SK-N-SH (cell line): ENCODE measurements at regions not wholly inside any gene's neighbourhood (a gene's known extent, or its start where the extent isn't known, plus 50 kb on each side); places are given as distances from the start of the nearest gene placed in this dataset.

Source experiments
- CTCF ChIA-PET: fragments of 300-600, 350-600 bp; formaldehyde crosslinking; extraction: SDS; loops from one replicate; lab custom pipeline; 2021; lab: Yijun Ruan, JAX
- POLR2A ChIA-PET: fragments of 350-600 bp; sonication (Branson Sonifier 250); formaldehyde crosslinking; extraction: SDS; loops from one replicate; lab custom pipeline; 2020; ENCODE audit warnings: antibody characterized with exemption, inconsistent platforms; lab: Yijun Ruan, JAX
- DNase-seq: peaks from one replicate; pipeline ENCODE4 v3.0.0; 2012
- H2AFZ ChIP-seq: fragments of 200-600 bp; sonication (generic); 2 replicates; pipeline ENCODE4 v1.8.1; 2016; ENCODE audit warnings: antibody characterized with exemption, mild to moderate bottlenecking, low read depth
- H3F3A ChIP-seq: fragments of 200-600 bp; sonication (generic); replicated peaks from 2 replicates; pipeline ENCODE3; 2016; ENCODE audit warnings: antibody characterized with exemption, mild to moderate bottlenecking; ENCODE audit not compliant: insufficient read depth
- H3K27ac ChIP-seq, 2 experiments: fragments of 200-500 bp in 1 of 2; fragments of 200-600 bp in 1 of 2; sonication (Bioruptor generic) in 1 of 2; sonication (generic), shearing (Covaris generic) in 1 of 2; 2 replicates each; pipeline versions ENCODE4 v1.5.1 to v1.6.1; 2014 to 2016; ENCODE audit warnings: low read depth in 2 of 2, inconsistent platforms in 1 of 2, low read length in 1 of 2, mild to moderate bottlenecking in 1 of 2, mixed read lengths in 1 of 2
- H3K27me3 ChIP-seq: fragments of 200-600 bp; sonication (generic), shearing (Covaris generic); 2 replicates; pipeline ENCODE4 v1.6.1; 2016; ENCODE audit warnings: mixed run types; ENCODE audit not compliant: insufficient read depth
- H3K36me3 ChIP-seq, 2 experiments: fragments of 200-500 bp in 1 of 2; fragments of 200-600 bp in 1 of 2; sonication (Bioruptor generic) in 1 of 2; sonication (generic) in 1 of 2; replicated peaks in 1 of 2; 2 replicates each; pipeline versions ENCODE3 to v1.5.1; 2014 to 2016; ENCODE audit warnings: low read length in 1 of 2, mild to moderate bottlenecking in 1 of 2; ENCODE audit not compliant: insufficient read depth in 2 of 2, control insufficient read depth in 1 of 2
- H3K4me1 ChIP-seq, 2 experiments: fragments of 200-500 bp in 1 of 2; fragments of 200-600 bp in 1 of 2; sonication (Bioruptor generic) in 1 of 2; sonication (generic), shearing (Covaris generic) in 1 of 2; 2 replicates each; pipeline versions ENCODE4 v1.5.1 to v1.6.1; 2014 to 2016; ENCODE audit warnings: low read depth in 1 of 2, low read length in 1 of 2, mixed run types in 1 of 2; ENCODE audit not compliant: insufficient read depth in 2 of 2, control insufficient read depth in 1 of 2
- H3K4me2 ChIP-seq: fragments of 200-600 bp; sonication (generic), shearing (Covaris generic); 2 replicates; pipeline ENCODE4 v1.6.1; 2017; ENCODE audit warnings: mixed run types
- H3K4me3 ChIP-seq, 2 experiments: fragments of 200-500 bp in 1 of 2; fragments of 200-600 bp in 1 of 2; sonication (Bioruptor generic) in 1 of 2; sonication (generic), shearing (Covaris generic) in 1 of 2; 2 replicates each; pipeline versions ENCODE4 v1.5.1 to v1.8.1; 2014 to 2016; ENCODE audit warnings: low read depth in 2 of 2, inconsistent platforms in 1 of 2, low read length in 1 of 2, mild to moderate bottlenecking in 1 of 2, mixed read lengths in 1 of 2, moderate library complexity in 1 of 2
- H3K79me2 ChIP-seq: fragments of 200-600 bp; sonication (generic); 2 replicates; pipeline ENCODE4 v1.8.1; 2017; ENCODE audit warnings: mild to moderate bottlenecking; ENCODE audit not compliant: insufficient read depth
- H3K9ac ChIP-seq: fragments of 200-600 bp; sonication (generic); 2 replicates; pipeline ENCODE4 v1.6.1; 2017; ENCODE audit warnings: mixed run types
- H3K9me2 ChIP-seq: fragments of 200-600 bp; sonication (generic); 2 replicates; pipeline ENCODE4 v1.6.1; 2017; ENCODE audit warnings: mixed run types
- H3K9me3 ChIP-seq: fragments of 200-600 bp; sonication (generic); 2 replicates; pipeline ENCODE4 v1.6.1; 2017; ENCODE audit warnings: mixed run types, mild to moderate bottlenecking, moderate library complexity
- H4K20me1 ChIP-seq: fragments of 200-600 bp; sonication (generic); 2 replicates; pipeline ENCODE4 v1.6.1; 2017; ENCODE audit warnings: mild to moderate bottlenecking, mixed run types; ENCODE audit not compliant: insufficient read depth
- CHD2 ChIP-seq: fragments of 150-350 bp; IDR thresholded peaks from 2 replicates; pipeline ENCODE4 v1.6.1; 2018; ENCODE audit warnings: low read length; ENCODE audit not compliant: partially characterized antibody
- ELF1 ChIP-seq: IDR thresholded peaks from 2 replicates; pipeline ENCODE4 v1.4.0; 2012
- EP300 ChIP-seq, 2 experiments: IDR thresholded peaks; 2 replicates each; pipeline versions ENCODE4 v1.4.0 to v1.6.1; 2012; ENCODE audit warnings: borderline replicate concordance in 1 of 2, low read depth in 1 of 2, low read length in 1 of 2
- EZH2phosphoT487 ChIP-seq: fragments of 200-600 bp; sonication (generic); IDR thresholded peaks from 2 replicates; pipeline ENCODE4 v1.6.1; 2017; ENCODE audit warnings: low read depth, mixed run types, mild to moderate bottlenecking, antibody characterized with exemption, moderate library complexity, borderline replicate concordance
- FOSL2 ChIP-seq: IDR thresholded peaks from 2 replicates; pipeline ENCODE4 v1.4.0; 2012; ENCODE audit warnings: low read depth, mild to moderate bottlenecking, moderate library complexity, borderline replicate concordance
- FOXJ3 ChIP-seq: sonication (generic); formaldehyde crosslinking; IDR thresholded peaks from 2 replicates; pipeline ENCODE4 v1.5.1; 2020; ENCODE audit warnings: mild to moderate bottlenecking, missing genetic modification reagents
- FOXM1 ChIP-seq: IDR thresholded peaks from 2 replicates; pipeline ENCODE4 v1.4.0; 2012; ENCODE audit warnings: low read depth, mild to moderate bottlenecking
- GATA2 ChIP-seq: sonication (generic); formaldehyde crosslinking; IDR thresholded peaks from 2 replicates; pipeline ENCODE4 v1.5.0; 2020; ENCODE audit warnings: mild to moderate bottlenecking, missing genetic modification reagents
- MEF2A ChIP-seq: IDR thresholded peaks from 2 replicates; pipeline ENCODE4 v1.4.0; 2012; ENCODE audit warnings: low read depth, borderline replicate concordance
- MXI1 ChIP-seq: IDR thresholded peaks from 2 replicates; pipeline ENCODE4 v1.6.1; 2012; ENCODE audit warnings: mild to moderate bottlenecking, low read depth, low read length, improper control_type of control experiment
- NRF1 ChIP-seq: IDR thresholded peaks from 2 replicates; pipeline ENCODE4 v1.6.1; 2012; ENCODE audit warnings: low read depth, mild to moderate bottlenecking, low read length
- POLR2AphosphoS5 ChIP-seq: IDR thresholded peaks from 2 replicates; pipeline ENCODE4 v1.6.1; 2012; ENCODE audit warnings: low read depth, low read length
- RAD21 ChIP-seq: IDR thresholded peaks from 2 replicates; pipeline ENCODE4 v1.6.1; 2012; ENCODE audit warnings: mild to moderate bottlenecking, low read length
- RCOR1 ChIP-seq: fragments of 150-350 bp; IDR thresholded peaks from 2 replicates; pipeline ENCODE4 v1.6.1; 2017; ENCODE audit warnings: antibody characterized with exemption, low read length
- RFX5 ChIP-seq: IDR thresholded peaks from 2 replicates; pipeline ENCODE4 v1.6.1; 2012; ENCODE audit warnings: mild to moderate bottlenecking, improper control_type of control experiment, low read length
- RXRA ChIP-seq: IDR thresholded peaks from 2 replicates; pipeline ENCODE4 v1.4.0; 2012; ENCODE audit warnings: low read depth, mild to moderate bottlenecking, borderline replicate concordance
- SIN3A ChIP-seq: IDR thresholded peaks from 2 replicates; pipeline ENCODE4 v1.6.1; 2012; ENCODE audit warnings: low read depth, mild to moderate bottlenecking, low read length, moderate library complexity, borderline replicate concordance
- SMC3 ChIP-seq: IDR thresholded peaks from 2 replicates; pipeline ENCODE4 v1.6.1; 2012; ENCODE audit warnings: low read depth, low read length, improper control_type of control experiment
- TAF1 ChIP-seq: IDR thresholded peaks from 2 replicates; pipeline ENCODE4 v1.6.1; 2012; ENCODE audit warnings: low read depth, mild to moderate bottlenecking, low read length, moderate library complexity, borderline replicate concordance
- TCF12 ChIP-seq: IDR thresholded peaks from 2 replicates; pipeline ENCODE4 v1.4.0; 2012
- TEAD4 ChIP-seq: IDR thresholded peaks from 2 replicates; pipeline ENCODE4 v1.4.0; 2012; ENCODE audit warnings: mild to moderate bottlenecking, borderline replicate concordance; ENCODE audit not compliant: insufficient read depth
- USF1 ChIP-seq: IDR thresholded peaks from 2 replicates; pipeline ENCODE4 v1.4.0; 2012; ENCODE audit warnings: low read depth, borderline replicate concordance
- YY1 ChIP-seq: IDR thresholded peaks from 2 replicates; pipeline ENCODE4 v1.4.0; 2012; ENCODE audit warnings: low read depth, mild to moderate bottlenecking
- ZBTB33 ChIP-seq: IDR thresholded peaks from 2 replicates; pipeline ENCODE4 v1.4.0; 2012; ENCODE audit warnings: low read depth, borderline replicate concordance
- WGBS: methylation state at CpG from one replicate; pipeline ENCODE4 v1.1.6; 2017; ENCODE audit warnings: low lambda C conversion rate; 5-methylcytosine and 5-hydroxymethylcytosine counted together
- TF ChIP-seq, protein P1 (sequence below): IDR thresholded peaks from 2 replicates; pipeline ENCODE4 v1.4.0; 2012; ENCODE audit warnings: low read depth
- TF ChIP-seq, protein P2 (sequence below): IDR thresholded peaks from 2 replicates; pipeline ENCODE4; 2012
- TF ChIP-seq, protein P3 (sequence below): fragments of 200-600 bp; sonication (generic); IDR thresholded peaks from 2 replicates; pipeline ENCODE4 v1.6.1; 2017; ENCODE audit warnings: antibody characterized with exemption, mild to moderate bottlenecking, moderate library complexity

DNA sequence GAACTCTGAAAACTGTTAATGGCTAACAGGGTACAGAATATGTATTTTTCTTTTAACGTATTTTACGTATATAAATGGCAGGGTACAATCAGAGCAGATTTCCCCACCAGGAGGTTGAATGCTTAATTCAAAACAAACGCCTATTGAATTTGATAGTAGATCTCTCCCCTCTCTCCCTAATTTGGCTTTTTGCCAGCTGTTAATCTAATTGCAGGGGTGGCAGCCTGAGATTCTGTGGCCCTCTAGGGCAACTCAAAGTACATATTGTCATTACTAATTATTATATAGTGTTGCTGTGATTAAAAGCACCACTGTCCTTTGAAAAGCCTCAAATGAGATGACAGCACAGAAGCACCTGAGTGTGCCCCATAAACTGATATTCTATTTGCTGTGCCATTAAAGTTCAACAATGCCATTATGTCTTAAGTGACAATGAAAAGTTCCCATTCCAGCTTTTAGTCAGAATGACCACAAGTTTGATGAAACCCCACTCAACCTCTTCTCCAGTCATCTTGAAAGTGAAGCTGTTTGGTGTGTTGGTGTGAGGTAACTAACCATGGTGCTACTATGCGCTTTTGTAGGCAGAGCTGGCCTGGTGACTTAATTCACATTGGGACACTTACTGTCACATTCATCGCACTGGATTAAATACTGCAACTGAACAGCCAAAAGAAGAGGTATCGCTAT lies 351.4 kb downstream of the KCNRG start:
- no peaks in the 10 kb centered on the region for H4K20me1 ChIP-seq
- no peaks in the 10 kb centered on the region for H3K9me3 ChIP-seq
- no peak overlapping the region for H3K27ac ChIP-seq
- no peaks in the 10 kb centered on the region for H3K9me2 ChIP-seq
- no peak overlapping the region for H2AFZ ChIP-seq
- peak; percentile 32 for DNase-seq
- H3K4me1 ChIP-seq = peaks cover 0 to 9% of the 10 kb centered on the region in 2 experiments; a peak in 2 of 4 replicates
- no peaks in the 10 kb centered on the region for H3K36me3 ChIP-seq
- 74% methylated on average over 6 of the region's 6 CpGs for WGBS
- H3K79me2 ChIP-seq = no peaks in the 10 kb centered on the region
- ChIA-PET CTCF (interaction anchor here (1.2 to 2.1 kb wide), 2 partner anchors 13 to 22 kb away, joined by 3 to 6 read pairs; no protein-coding TSS in a partner anchor), POLR2A (no interaction called here)
- no peaks in the 10 kb centered on the region for H3F3A ChIP-seq
- H3K9ac ChIP-seq = no peak overlapping the region
- no peak overlapping the region for H3K4me2 ChIP-seq
- no peak overlapping the region for H3K4me3 ChIP-seq
- no peaks in the 10 kb centered on the region for H3K27me3 ChIP-seq
- TF ChIP-seq RFX5 (no peak), YY1 (no peak), EP300 (IDR thresholded peaks at IDR 0.05; ENCODE audit: borderline replicate concordance in 1 of 2, low read depth in 1 of 2, low read length in 1 of 2) (peak in 1 of 2 experiments; percentile 89; a peak in 2 of 4 replicates), RXRA (no peak), SMC3 (no peak), CHD2 (peak; percentile 55), EZH2phosphoT487 (no peak), MEF2A (no peak), NRF1 (no peak), MXI1 (no peak; the same call in 1 of the 2 replicates), GATA2 (CRISPR knock-in tag) (peak; percentile 72), RCOR1 (peak; percentile 72), FOSL2 (no peak), FOXJ3 (CRISPR knock-in tag) (0 out of 2 replicates have a peak, but pooled peaks have one; percentile 29), RAD21 (no peak), ZBTB33 (no peak), USF1 (no peak), POLR2AphosphoS5 (no peak), SIN3A (no peak), TCF12 (no peak), ELF1 (no peak), TEAD4 (no peak), TAF1 (no peak), FOXM1 (no peak)
- TF ChIP-seq, protein P1, sequence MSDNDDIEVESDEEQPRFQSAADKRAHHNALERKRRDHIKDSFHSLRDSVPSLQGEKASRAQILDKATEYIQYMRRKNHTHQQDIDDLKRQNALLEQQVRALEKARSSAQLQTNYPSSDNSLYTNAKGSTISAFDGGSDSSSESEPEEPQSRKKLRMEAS = no peak
- TF ChIP-seq, protein P2, sequence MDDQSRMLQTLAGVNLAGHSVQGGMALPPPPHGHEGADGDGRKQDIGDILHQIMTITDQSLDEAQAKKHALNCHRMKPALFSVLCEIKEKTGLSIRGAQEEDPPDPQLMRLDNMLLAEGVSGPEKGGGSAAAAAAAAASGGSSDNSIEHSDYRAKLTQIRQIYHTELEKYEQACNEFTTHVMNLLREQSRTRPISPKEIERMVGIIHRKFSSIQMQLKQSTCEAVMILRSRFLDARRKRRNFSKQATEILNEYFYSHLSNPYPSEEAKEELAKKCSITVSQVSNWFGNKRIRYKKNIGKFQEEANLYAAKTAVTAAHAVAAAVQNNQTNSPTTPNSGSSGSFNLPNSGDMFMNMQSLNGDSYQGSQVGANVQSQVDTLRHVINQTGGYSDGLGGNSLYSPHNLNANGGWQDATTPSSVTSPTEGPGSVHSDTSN = no peak
- TF ChIP-seq, protein P3, sequence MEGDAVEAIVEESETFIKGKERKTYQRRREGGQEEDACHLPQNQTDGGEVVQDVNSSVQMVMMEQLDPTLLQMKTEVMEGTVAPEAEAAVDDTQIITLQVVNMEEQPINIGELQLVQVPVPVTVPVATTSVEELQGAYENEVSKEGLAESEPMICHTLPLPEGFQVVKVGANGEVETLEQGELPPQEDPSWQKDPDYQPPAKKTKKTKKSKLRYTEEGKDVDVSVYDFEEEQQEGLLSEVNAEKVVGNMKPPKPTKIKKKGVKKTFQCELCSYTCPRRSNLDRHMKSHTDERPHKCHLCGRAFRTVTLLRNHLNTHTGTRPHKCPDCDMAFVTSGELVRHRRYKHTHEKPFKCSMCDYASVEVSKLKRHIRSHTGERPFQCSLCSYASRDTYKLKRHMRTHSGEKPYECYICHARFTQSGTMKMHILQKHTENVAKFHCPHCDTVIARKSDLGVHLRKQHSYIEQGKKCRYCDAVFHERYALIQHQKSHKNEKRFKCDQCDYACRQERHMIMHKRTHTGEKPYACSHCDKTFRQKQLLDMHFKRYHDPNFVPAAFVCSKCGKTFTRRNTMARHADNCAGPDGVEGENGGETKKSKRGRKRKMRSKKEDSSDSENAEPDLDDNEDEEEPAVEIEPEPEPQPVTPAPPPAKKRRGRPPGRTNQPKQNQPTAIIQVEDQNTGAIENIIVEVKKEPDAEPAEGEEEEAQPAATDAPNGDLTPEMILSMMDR = no peak
